GM13977 (cell line): ENCODE measurements at regions not wholly inside any gene's neighbourhood (a gene's known extent, or its start where the extent isn't known, plus 50 kb on each side); places are given as distances from the start of the nearest gene placed in this dataset.

Experiments used
- DNase-seq: peaks from one replicate; pipeline ENCODE4 v3.0.0; 2012; ENCODE audit warnings: low spot score
- CTCF ChIP-seq: IDR thresholded peaks from 2 replicates; pipeline ENCODE4 v1.5.1; 2012; ENCODE audit warnings: mild to moderate bottlenecking, control low read depth; ENCODE audit not compliant: insufficient read depth; ENCODE audit errors: extremely low read depth, missing control alignments
- in situ Hi-C: fragments of 300-500 bp; cut with MboI; formaldehyde crosslinking; loops from one replicate; pipeline ENCODE4 v1.12.0; 2022; ENCODE audit warnings: low sequenced_read_pairs, low pct_unique_long_range_greater_than_20kb, mixed read lengths, inconsistent platforms; ENCODE audit not compliant: unreplicated experiment

GRCh38 chr21:35309316-35309715 lies 260.2 kb upstream of the RUNX1 start:
- in situ Hi-C loops: no loop called here
- no peak for DNase-seq
- TF ChIP-seq CTCF: no peak

DNA sequence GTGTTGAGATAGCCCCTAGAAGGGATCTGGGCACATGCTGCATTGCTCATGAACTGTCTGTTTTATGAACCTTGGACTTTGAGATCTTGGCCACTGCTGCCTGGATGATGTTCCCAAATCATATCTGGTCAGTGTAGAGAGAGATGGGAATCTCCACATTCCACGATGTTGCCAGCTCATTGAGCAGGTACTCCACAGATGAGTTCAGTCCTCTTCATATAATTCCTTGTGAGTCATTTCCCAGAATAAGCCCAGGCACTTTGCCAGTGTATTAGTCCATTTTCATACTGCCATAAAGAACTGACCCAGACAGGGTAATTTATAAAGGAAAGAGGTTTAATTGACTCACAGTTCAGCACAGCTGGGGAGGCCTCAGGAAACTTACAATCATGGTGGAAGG lies 254.0 kb upstream of the RUNX1 start:
- DNase-seq: no peak
- in situ Hi-C loops: no loop called here
- no peak for TF ChIP-seq CTCF

- no peak for TF ChIP-seq CTCF
- in situ Hi-C loops: no loop called here
- no peak for DNase-seq
These were observed 249.7 kb upstream of the RUNX1 start for GRCh38 chr21:35298757-35299156.

- DNase-seq: no peak
- in situ Hi-C loops: no loop called here
- TF ChIP-seq CTCF: no peak
These were observed 248.6 kb upstream of the RUNX1 start for GRCh38 chr21:35297665-35298064.

DNA sequence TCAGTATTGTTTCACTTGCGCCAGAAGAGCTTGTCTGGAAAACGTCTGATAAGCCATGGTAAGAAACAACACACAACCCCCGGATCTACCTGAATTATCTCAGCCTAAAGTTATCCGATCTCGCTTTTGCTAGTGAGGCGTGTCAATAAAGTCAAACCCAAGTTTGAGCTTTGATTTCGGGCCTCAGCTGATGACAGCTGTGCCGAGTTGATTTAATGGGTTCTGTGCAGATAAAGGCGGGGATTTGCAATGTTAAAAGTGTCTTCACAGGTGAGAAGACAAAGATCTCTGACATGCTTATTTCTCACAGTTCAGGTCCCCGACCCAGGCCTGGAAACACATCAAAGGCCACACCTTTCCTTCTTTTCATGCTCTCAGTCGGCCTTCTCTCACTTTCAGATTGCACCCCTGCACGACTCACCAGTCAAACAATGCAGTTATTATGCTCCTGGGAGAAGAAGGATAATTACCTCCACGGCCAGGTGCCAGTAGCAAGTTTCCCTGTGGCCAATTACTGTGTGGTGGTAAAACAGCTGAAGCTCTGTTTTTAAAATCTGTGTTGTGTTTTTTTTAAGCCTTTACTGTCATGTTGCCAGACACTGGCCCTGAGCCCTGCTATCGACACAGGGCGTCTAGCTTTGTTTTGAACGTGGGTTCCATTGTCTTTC lies 245.3 kb upstream of the RUNX1 start:
- DNase-seq: no peak

DNA sequence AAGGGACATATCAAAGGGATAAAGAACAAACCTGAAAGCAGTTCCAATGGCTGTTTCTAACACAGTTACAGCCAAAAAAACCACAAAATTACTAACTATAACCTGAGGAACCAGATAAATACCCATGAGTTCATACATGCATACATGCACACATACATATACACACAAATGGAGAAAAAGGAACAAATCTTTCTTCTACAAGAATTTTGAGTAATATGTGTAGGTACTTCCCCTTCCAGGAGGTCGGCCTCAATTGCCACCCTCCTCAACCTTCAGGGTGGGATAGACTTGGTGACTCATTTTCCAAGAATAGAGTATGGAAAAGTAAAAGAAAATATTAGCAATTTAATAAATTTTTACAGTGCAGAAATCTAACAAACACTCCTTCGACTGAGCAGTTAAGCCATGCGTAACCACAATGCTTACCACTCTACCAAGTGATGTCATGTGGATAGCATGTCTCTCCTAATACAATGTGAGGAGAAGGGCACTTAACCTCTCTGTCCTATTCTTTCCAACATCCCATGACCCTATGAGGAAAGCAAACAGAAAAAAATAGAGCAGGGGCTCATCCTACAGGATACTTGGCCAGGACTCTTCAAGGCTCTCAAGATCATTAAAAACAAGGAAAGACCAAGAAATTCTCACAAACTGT lies 243.0 kb upstream of the RUNX1 start:
- in situ Hi-C loops: no loop called here
- TF ChIP-seq CTCF: no peak
- no peak for DNase-seq

More for the DNA sequence above, 245.3 kb upstream of the RUNX1 start:
- no peak for TF ChIP-seq CTCF
- in situ Hi-C loops: no loop called here

DNA sequence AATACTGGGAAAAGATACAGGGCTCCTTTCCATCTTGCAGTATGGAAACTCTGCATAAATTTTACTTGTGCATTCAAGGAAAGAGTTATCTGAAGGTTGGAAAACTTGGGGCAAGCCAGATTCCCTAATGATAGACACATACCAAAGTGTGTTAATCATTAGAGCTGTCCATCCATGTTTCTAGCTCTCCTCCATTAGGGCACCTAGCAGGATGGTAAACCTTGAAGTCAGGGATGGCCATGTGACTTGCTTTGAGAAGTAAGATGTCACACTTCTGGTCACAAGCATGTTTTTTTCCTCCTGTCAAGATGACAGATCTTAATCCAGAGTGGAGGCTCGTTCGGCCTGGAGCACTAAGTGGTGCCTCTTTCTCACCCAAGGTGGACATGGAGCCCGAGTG lies 241.9 kb upstream of the RUNX1 start:
- in situ Hi-C loops: no loop called here
- DNase-seq: no peak
- no peak for TF ChIP-seq CTCF
